Endothelial cell (in vitro differentiated cells): ENCODE measurements at regions not wholly inside any gene's neighbourhood (a gene's known extent, or its start where the extent isn't known, plus 50 kb on each side); places are given as distances from the start of the nearest gene placed in this dataset.

Experiments used
- DNase-seq: peaks from one replicate; pipeline ENCODE4 v3.0.0; 2021; ENCODE audit warnings: low spot score
- H3K27ac Mint-ChIP-seq: one replicate; pipeline ENCODE4 v1.8.0; 2021; ENCODE audit warnings: mixed read lengths, inconsistent platforms; ENCODE audit not compliant: unreplicated experiment
- H3K27me3 Mint-ChIP-seq: one replicate; pipeline ENCODE4 v1.8.0; 2021; ENCODE audit warnings: mild to moderate bottlenecking, moderate library complexity, mixed read lengths, inconsistent platforms; ENCODE audit not compliant: unreplicated experiment
- H3K36me3 Mint-ChIP-seq: one replicate; pipeline ENCODE4 v1.8.0; 2021; ENCODE audit warnings: mild to moderate bottlenecking, low read depth, mixed read lengths, inconsistent platforms; ENCODE audit not compliant: unreplicated experiment
- H3K4me1 Mint-ChIP-seq: one replicate; pipeline ENCODE4 v1.8.0; 2021; ENCODE audit warnings: mild to moderate bottlenecking, mixed read lengths, inconsistent platforms; ENCODE audit not compliant: unreplicated experiment
- H3K4me3 Mint-ChIP-seq: one replicate; pipeline ENCODE4 v1.8.0; 2021; ENCODE audit warnings: mild to moderate bottlenecking, mixed read lengths, inconsistent platforms; ENCODE audit not compliant: unreplicated experiment
- H3K9me3 Mint-ChIP-seq: one replicate; pipeline ENCODE4 v1.8.0; 2021; ENCODE audit warnings: mixed read lengths, inconsistent platforms; ENCODE audit not compliant: unreplicated experiment
- CTCF ChIP-seq: fragments of 200-600 bp; sonication (generic); IDR thresholded peaks from one replicate; pipeline ENCODE4 v1.5.0; 2021; ENCODE audit warnings: antibody characterized with exemption; ENCODE audit not compliant: unreplicated experiment

- Mint-ChIP-seq H3K27me3 (peaks cover 2% of the 10 kb centered on the region), H3K4me3 (no peak overlapping the region), H3K9me3 (no peaks in the 10 kb centered on the region), H3K36me3 (no peaks in the 10 kb centered on the region), H3K4me1 (no peaks in the 10 kb centered on the region), H3K27ac (no peak overlapping the region)
- DNase-seq: no peak
- TF ChIP-seq CTCF: no peak
Measured at GRCh38 chr4:170868170-170868569, 778.4 kb upstream of the AADAT start.

- no peak overlapping the region for H3K4me3 Mint-ChIP-seq
- H3K27ac Mint-ChIP-seq: no peak overlapping the region
- H3K27me3 Mint-ChIP-seq: no peaks in the 10 kb centered on the region
- TF ChIP-seq CTCF: no peak
- H3K4me1 Mint-ChIP-seq: no peaks in the 10 kb centered on the region
- no peak for DNase-seq
- H3K9me3 Mint-ChIP-seq: no peaks in the 10 kb centered on the region
- H3K36me3 Mint-ChIP-seq: no peaks in the 10 kb centered on the region
Measured at GRCh38 chr4:170854097-170854496, 764.3 kb upstream of the AADAT start.

GRCh38 chr4:170853422-170854021 lies 763.8 kb upstream of the AADAT start:
- H3K27me3 Mint-ChIP-seq: no peaks in the 10 kb centered on the region
- peak; percentile 95 for TF ChIP-seq CTCF
- no peak overlapping the region for H3K4me3 Mint-ChIP-seq
- no peaks in the 10 kb centered on the region for H3K4me1 Mint-ChIP-seq
- H3K9me3 Mint-ChIP-seq: no peaks in the 10 kb centered on the region
- peak; percentile 73 for DNase-seq
- H3K36me3 Mint-ChIP-seq: no peaks in the 10 kb centered on the region
- no peak overlapping the region for H3K27ac Mint-ChIP-seq

GRCh38 chr4:170849969-170850368 lies 760.2 kb upstream of the AADAT start:
- no peak for TF ChIP-seq CTCF
- Mint-ChIP-seq H3K9me3 (no peaks in the 10 kb centered on the region), H3K27me3 (no peaks in the 10 kb centered on the region), H3K36me3 (no peaks in the 10 kb centered on the region), H3K27ac (no peak overlapping the region), H3K4me1 (no peaks in the 10 kb centered on the region), H3K4me3 (no peak overlapping the region)
- no peak for DNase-seq

- no peak for DNase-seq
- Mint-ChIP-seq H3K36me3 (no peaks in the 10 kb centered on the region), H3K27me3 (no peaks in the 10 kb centered on the region), H3K4me1 (no peaks in the 10 kb centered on the region), H3K9me3 (no peaks in the 10 kb centered on the region), H3K4me3 (no peak overlapping the region), H3K27ac (no peak overlapping the region)
- no peak for TF ChIP-seq CTCF
Measured at GRCh38 chr4:170827562-170828274, 738.0 kb upstream of the AADAT start.
